Astrocyte (in vitro differentiated cells and primary cell): ENCODE measurements at regions not wholly inside any gene's neighbourhood (a gene's known extent, or its start where the extent isn't known, plus 50 kb on each side); places are given as distances from the start of the nearest gene placed in this dataset.

Source experiments
- DNase-seq: peaks from one replicate; pipeline ENCODE4 v3.0.0-alpha.2; 2010; ENCODE audit warnings: low read depth
- FAIRE-seq: peaks from 2 replicates; lab custom pipeline; 2011; peaks lifted over from hg19 to GRCh38; lab: Jason Lieb, UNC
- H2AFZ ChIP-seq: 2 replicates; pipeline ENCODE4 v1.6.0; 2012; ENCODE audit warnings: low read depth, low read length, inconsistent platforms
- H3K27ac ChIP-seq: 2 replicates; pipeline ENCODE4 v1.5.1; 2011; ENCODE audit warnings: low read depth, low read length, inconsistent platforms
- H3K27me3 ChIP-seq: 2 replicates; pipeline ENCODE4 v1.6.0; 2011; ENCODE audit warnings: low read length, inconsistent platforms; ENCODE audit not compliant: insufficient read depth
- H3K36me3 ChIP-seq: 2 replicates; pipeline ENCODE4 v1.5.1; 2011; ENCODE audit warnings: low read length, inconsistent platforms; ENCODE audit not compliant: insufficient read depth
- H3K4me1 ChIP-seq: 2 replicates; pipeline ENCODE4 v1.5.1; 2011; ENCODE audit warnings: low read length, inconsistent platforms; ENCODE audit not compliant: insufficient read depth
- H3K4me2 ChIP-seq: 2 replicates; pipeline ENCODE4 v1.6.0; 2012; ENCODE audit warnings: low read length, inconsistent platforms
- H3K4me3 ChIP-seq: 2 replicates; pipeline ENCODE4 v1.5.1; 2011; ENCODE audit warnings: low read depth, mild to moderate bottlenecking, low read length, inconsistent platforms; ENCODE audit not compliant: insufficient read depth
- H3K79me2 ChIP-seq: 2 replicates; pipeline ENCODE4 v1.6.0; 2012; ENCODE audit warnings: mild to moderate bottlenecking, low read length, inconsistent platforms; ENCODE audit not compliant: insufficient read depth
- H3K9ac ChIP-seq: 2 replicates; pipeline ENCODE4 v1.6.0; 2012; ENCODE audit warnings: mild to moderate bottlenecking, low read length, inconsistent platforms
- H3K9me3 ChIP-seq: 2 replicates; pipeline ENCODE4 v1.5.1; 2012; ENCODE audit warnings: low read depth, mild to moderate bottlenecking, low read length, inconsistent platforms; ENCODE audit not compliant: insufficient read depth
- H4K20me1 ChIP-seq: 2 replicates; pipeline ENCODE4 v1.6.0; 2012; ENCODE audit warnings: low read length, inconsistent platforms; ENCODE audit not compliant: insufficient read depth
- H3K27ac Mint-ChIP-seq: one replicate; pipeline ENCODE4 v1.8.0; 2021; ENCODE audit warnings: mild to moderate bottlenecking, mixed read lengths; ENCODE audit not compliant: unreplicated experiment
- H3K27me3 Mint-ChIP-seq: one replicate; pipeline ENCODE4 v1.8.0; 2021; ENCODE audit warnings: low read depth, mixed read lengths; ENCODE audit not compliant: unreplicated experiment
- H3K36me3 Mint-ChIP-seq: one replicate; pipeline ENCODE4 v1.8.0; 2021; ENCODE audit warnings: low read depth, mixed read lengths; ENCODE audit not compliant: unreplicated experiment
- H3K4me1 Mint-ChIP-seq: one replicate; pipeline ENCODE4 v1.8.0; 2021; ENCODE audit warnings: low read depth, mixed read lengths; ENCODE audit not compliant: unreplicated experiment
- H3K4me3 Mint-ChIP-seq: one replicate; pipeline ENCODE4 v1.8.0; 2021; ENCODE audit warnings: mild to moderate bottlenecking, moderate library complexity, mixed read lengths; ENCODE audit not compliant: unreplicated experiment
- H3K9me3 Mint-ChIP-seq: one replicate; pipeline ENCODE4 v1.8.0; 2021; ENCODE audit warnings: mild to moderate bottlenecking, mixed read lengths; ENCODE audit not compliant: unreplicated experiment
- CTCF ChIP-seq: IDR thresholded peaks from 2 replicates; pipeline ENCODE4 v1.5.1; 2011; ENCODE audit warnings: low read depth, mild to moderate bottlenecking, inconsistent platforms, low read length, moderate library complexity; ENCODE audit not compliant: insufficient read depth
- EZH2 ChIP-seq: IDR thresholded peaks from 2 replicates; pipeline ENCODE4 v1.6.1; 2012; ENCODE audit warnings: mild to moderate bottlenecking, low read length, inconsistent platforms; ENCODE audit not compliant: insufficient read depth

GRCh38 chr5:110025160-110025559, 335.4 kb downstream of the MAN2A1 start:
- H3K4me2 ChIP-seq, result no peak overlapping the region
- H3K27me3 ChIP-seq, result no peaks in the 10 kb centered on the region
- no peaks in the 10 kb centered on the region for H3K36me3 ChIP-seq
- Mint-ChIP-seq H3K4me1 (no peaks in the 10 kb centered on the region), H3K27ac (no peak overlapping the region), H3K27me3 (peaks cover 2% of the 10 kb centered on the region), H3K36me3 (no peaks in the 10 kb centered on the region), H3K9me3 (no peaks in the 10 kb centered on the region), H3K4me3 (no peak overlapping the region)
- no peak overlapping the region for H3K9ac ChIP-seq
- no peaks in the 10 kb centered on the region for H4K20me1 ChIP-seq
- no peak overlapping the region for H3K27ac ChIP-seq
- H2AFZ ChIP-seq, result no peak overlapping the region
- H3K79me2 ChIP-seq, result no peaks in the 10 kb centered on the region
- no peak overlapping the region for H3K4me3 ChIP-seq
- no peak for TF ChIP-seq CTCF
- TF ChIP-seq EZH2, result no peak
- DNase-seq (no peak), FAIRE-seq (no peak)
- H3K4me1 ChIP-seq, result no peaks in the 10 kb centered on the region
- no peaks in the 10 kb centered on the region for H3K9me3 ChIP-seq

GRCh38 chr5:110027527-110028322, 338.0 kb downstream of the MAN2A1 start:
- no peak overlapping the region for H2AFZ ChIP-seq
- Mint-ChIP-seq H3K9me3 (no peaks in the 10 kb centered on the region), H3K27ac (no peak overlapping the region), H3K4me1 (no peaks in the 10 kb centered on the region), H3K36me3 (no peaks in the 10 kb centered on the region), H3K4me3 (no peak overlapping the region), H3K27me3 (peaks cover 2% of the 10 kb centered on the region)
- H3K27ac ChIP-seq, result no peak overlapping the region
- H3K9me3 ChIP-seq, result no peaks in the 10 kb centered on the region
- no peaks in the 10 kb centered on the region for H3K4me1 ChIP-seq
- no peaks in the 10 kb centered on the region for H3K79me2 ChIP-seq
- TF ChIP-seq CTCF (no peak), EZH2 (no peak)
- no peaks in the 10 kb centered on the region for H3K36me3 ChIP-seq
- no peak overlapping the region for H3K9ac ChIP-seq
- H4K20me1 ChIP-seq, result no peaks in the 10 kb centered on the region
- FAIRE-seq (no peak), DNase-seq (peak; percentile 15)
- no peaks in the 10 kb centered on the region for H3K27me3 ChIP-seq
- no peak overlapping the region for H3K4me2 ChIP-seq
- no peak overlapping the region for H3K4me3 ChIP-seq

GRCh38 chr5:110031402-110032140, 341.8 kb downstream of the MAN2A1 start:
- no peak overlapping the region for H3K4me3 ChIP-seq
- H2AFZ ChIP-seq, result no peak overlapping the region
- Mint-ChIP-seq H3K36me3 (no peaks in the 10 kb centered on the region), H3K4me1 (no peaks in the 10 kb centered on the region), H3K27me3 (peaks cover 5% of the 10 kb centered on the region), H3K27ac (no peak overlapping the region), H3K9me3 (no peaks in the 10 kb centered on the region), H3K4me3 (no peak overlapping the region)
- TF ChIP-seq CTCF (no peak), EZH2 (no peak)
- H3K27ac ChIP-seq, result no peak overlapping the region
- FAIRE-seq (no peak), DNase-seq (no peak)
- H3K4me1 ChIP-seq, result no peaks in the 10 kb centered on the region
- H3K36me3 ChIP-seq, result no peaks in the 10 kb centered on the region
- no peaks in the 10 kb centered on the region for H3K79me2 ChIP-seq
- no peaks in the 10 kb centered on the region for H3K27me3 ChIP-seq
- no peak overlapping the region for H3K4me2 ChIP-seq
- H4K20me1 ChIP-seq, result no peaks in the 10 kb centered on the region
- H3K9me3 ChIP-seq, result no peaks in the 10 kb centered on the region
- H3K9ac ChIP-seq, result no peak overlapping the region
